ENCODE measurements at regions not wholly inside any gene's neighbourhood (a gene's known extent, or its start where the extent isn't known, plus 50 kb on each side); places are given as distances from the start of the nearest gene placed in this dataset.

- POLR2A ChIA-PET, result no interaction called here
- Mint-ChIP-seq H3K27me3 (no peaks in the 10 kb centered on the region), H3K9me3 (peaks cover 10% of the 10 kb centered on the region), H3K27ac (no peak overlapping the region), H3K4me3 (no peak overlapping the region), H3K36me3 (peaks cover 5% of the 10 kb centered on the region), H3K4me1 (no peaks in the 10 kb centered on the region)
- no peak for DNase-seq
- ATAC-seq (ENCODE audit: low read depth), result no peak
These were observed 220.1 kb downstream of the TUBA3C start for GRCh38 chr13:18961383-18962117.

DNA sequence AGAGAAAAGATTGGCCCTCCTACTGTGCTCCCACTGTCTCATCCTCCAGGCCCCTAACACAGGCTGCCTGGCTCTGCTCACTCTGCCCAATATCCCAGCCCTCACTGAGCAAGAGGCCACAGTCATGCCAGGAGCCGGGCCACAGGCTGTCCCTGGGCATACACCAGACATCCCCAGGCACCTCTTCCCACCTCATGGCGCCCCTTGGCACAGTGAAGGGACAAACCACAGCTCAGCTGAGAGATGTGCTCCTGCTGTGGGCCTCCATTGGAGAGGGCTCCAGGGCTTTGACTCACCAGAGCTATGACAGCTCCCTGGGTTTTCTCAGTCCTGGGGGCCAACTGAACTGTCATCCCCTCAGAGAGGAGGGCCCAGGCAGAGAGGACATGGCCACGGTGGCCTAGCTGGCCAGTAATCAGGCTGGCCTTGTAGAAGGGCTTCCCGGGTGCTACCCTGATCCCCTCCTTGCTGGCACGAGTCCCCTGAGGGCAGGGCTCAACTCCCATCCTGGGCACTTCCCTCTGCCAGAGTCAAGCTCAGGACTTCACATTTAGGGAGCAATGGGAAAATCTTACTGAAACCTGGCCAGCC lies 220.9 kb downstream of the TUBA3C start:
- ATAC-seq (ENCODE audit: low read depth) (no peak), DNase-seq (no peak)
- Mint-ChIP-seq H3K4me3 (no peak overlapping the region), H3K36me3 (peaks cover 6% of the 10 kb centered on the region), H3K4me1 (no peaks in the 10 kb centered on the region), H3K9me3 (peaks cover 15% of the 10 kb centered on the region), H3K27me3 (no peaks in the 10 kb centered on the region), H3K27ac (no peak overlapping the region)
- POLR2A ChIA-PET, result no interaction called here

GRCh38 chr13:18959996-18960395 lies 221.6 kb downstream of the TUBA3C start:
- Mint-ChIP-seq H3K4me1 (no peaks in the 10 kb centered on the region), H3K4me3 (no peak overlapping the region), H3K27me3 (no peaks in the 10 kb centered on the region), H3K36me3 (peaks cover 6% of the 10 kb centered on the region), H3K27ac (no peak overlapping the region), H3K9me3 (peaks cover 17% of the 10 kb centered on the region)
- POLR2A ChIA-PET, result no interaction called here
- ATAC-seq (ENCODE audit: low read depth), result no peak
- DNase-seq, result no peak

- ATAC-seq (ENCODE audit: low read depth), result no peak
- Mint-ChIP-seq H3K27me3 (no peaks in the 10 kb centered on the region), H3K4me1 (no peaks in the 10 kb centered on the region), H3K9me3 (peaks cover 17% of the 10 kb centered on the region), H3K4me3 (no peak overlapping the region), H3K27ac (no peak overlapping the region), H3K36me3 (peaks cover 6% of the 10 kb centered on the region)
- POLR2A ChIA-PET, result no interaction called here
- no peak for DNase-seq
These were observed 222.4 kb downstream of the TUBA3C start for GRCh38 chr13:18959229-18959628.

DNA sequence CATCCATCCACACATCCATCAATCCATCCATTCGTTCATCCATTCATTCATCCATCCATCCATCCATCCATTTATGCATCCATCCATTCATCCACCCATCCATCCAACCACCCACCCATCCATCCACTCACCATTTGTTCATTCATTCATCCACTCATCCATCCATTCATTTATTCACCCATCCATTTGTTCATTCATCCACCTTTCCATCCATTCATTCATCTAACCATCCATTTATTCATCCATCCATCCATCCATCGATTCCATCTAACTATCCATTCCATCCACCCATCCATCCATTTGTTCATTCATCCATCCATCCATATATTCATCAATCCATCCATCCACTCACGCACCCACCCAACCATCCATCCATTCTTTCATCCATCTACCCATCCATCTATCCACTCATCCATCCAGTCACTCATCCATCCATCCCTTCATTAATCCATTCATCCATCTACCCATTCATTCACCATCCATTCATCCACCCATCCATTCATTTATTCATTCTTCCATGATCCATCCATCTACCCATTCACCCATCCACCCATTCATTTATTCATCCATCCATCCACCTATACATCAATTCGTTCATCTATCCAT lies 225.0 kb downstream of the TUBA3C start:
- Mint-ChIP-seq H3K27ac (no peak overlapping the region), H3K4me1 (no peaks in the 10 kb centered on the region), H3K36me3 (peaks cover 6% of the 10 kb centered on the region), H3K9me3 (peaks cover 20% of the 10 kb centered on the region), H3K27me3 (no peaks in the 10 kb centered on the region), H3K4me3 (no peak overlapping the region)
- ATAC-seq (ENCODE audit: low read depth) (no peak), DNase-seq (no peak)
- POLR2A ChIA-PET, result no interaction called here

DNA sequence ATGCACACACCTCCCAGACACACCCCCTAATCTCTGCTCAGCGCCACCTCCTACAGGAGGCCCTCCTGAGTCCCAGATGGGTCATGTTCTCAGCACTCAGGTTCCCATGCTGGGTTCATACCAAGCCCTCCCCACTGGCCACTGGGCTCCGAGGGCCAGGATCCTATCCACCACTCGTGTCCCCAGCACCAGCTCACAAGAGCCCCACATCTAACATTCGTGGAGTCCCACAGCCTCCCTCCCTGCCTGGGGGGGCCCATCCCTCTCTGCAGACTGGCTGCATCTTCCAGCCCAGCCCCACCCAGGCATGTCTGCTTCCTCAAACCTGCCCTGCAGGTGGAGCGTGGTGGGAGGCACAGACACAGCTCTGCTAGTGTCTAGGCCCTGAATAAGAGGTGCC lies 227.4 kb downstream of the TUBA3C start:
- H3K27ac Mint-ChIP-seq, result no peak overlapping the region
- DNase-seq (no peak), ATAC-seq (ENCODE audit: low read depth) (no peak)
- H3K9me3 Mint-ChIP-seq, result peaks cover 20% of the 10 kb centered on the region
- POLR2A ChIA-PET, result no interaction called here
- no peaks in the 10 kb centered on the region for H3K4me1 Mint-ChIP-seq
- H3K27me3 Mint-ChIP-seq, result no peaks in the 10 kb centered on the region
- H3K36me3 Mint-ChIP-seq, result peaks cover 6% of the 10 kb centered on the region
- no peak overlapping the region for H3K4me3 Mint-ChIP-seq

DNA sequence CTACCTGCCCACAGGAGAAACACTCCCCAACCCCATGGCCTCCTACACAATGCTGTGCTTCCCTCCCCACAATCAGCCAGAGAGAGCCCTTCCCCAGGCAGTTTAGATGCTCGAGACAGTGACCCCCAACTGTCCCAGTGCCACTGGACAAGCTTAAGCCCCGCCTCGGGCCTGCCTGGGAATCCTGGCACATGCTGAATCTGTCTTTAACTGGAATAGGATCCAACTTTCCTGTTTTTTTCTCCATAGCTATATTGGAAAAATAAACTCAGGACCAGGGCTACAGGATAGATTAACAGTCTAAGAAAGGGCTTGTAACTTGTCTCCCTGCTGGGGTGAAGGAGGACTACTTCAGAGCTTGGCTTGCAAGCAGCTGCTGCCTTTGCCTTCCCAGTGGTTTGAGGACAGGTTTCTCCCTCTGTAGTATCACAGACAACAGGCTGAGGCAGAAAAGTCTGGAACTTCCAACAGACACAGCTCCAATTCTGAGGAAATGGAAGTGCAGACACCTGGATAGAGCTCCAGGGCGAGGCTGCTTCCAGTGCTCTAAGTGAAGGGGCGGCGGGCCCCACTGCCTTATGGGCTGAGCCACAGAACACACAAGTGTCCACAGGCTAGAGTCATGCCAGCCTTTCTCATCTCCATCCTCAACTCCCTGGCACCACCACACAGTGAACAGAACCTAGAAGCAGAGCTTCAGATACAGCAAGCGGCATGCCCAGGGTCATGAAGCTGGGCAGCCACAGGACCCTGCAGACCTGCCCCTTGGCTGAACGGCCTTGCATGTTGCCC lies 228.3 kb downstream of the TUBA3C start:
- Mint-ChIP-seq H3K27me3 (no peaks in the 10 kb centered on the region), H3K4me1 (no peaks in the 10 kb centered on the region), H3K4me3 (no peak overlapping the region), H3K9me3 (peaks cover 20% of the 10 kb centered on the region), H3K27ac (no peak overlapping the region), H3K36me3 (peaks cover 6% of the 10 kb centered on the region)
- POLR2A ChIA-PET, result no interaction called here
- DNase-seq (peak; percentile 12), ATAC-seq (ENCODE audit: low read depth) (no peak)

DNA sequence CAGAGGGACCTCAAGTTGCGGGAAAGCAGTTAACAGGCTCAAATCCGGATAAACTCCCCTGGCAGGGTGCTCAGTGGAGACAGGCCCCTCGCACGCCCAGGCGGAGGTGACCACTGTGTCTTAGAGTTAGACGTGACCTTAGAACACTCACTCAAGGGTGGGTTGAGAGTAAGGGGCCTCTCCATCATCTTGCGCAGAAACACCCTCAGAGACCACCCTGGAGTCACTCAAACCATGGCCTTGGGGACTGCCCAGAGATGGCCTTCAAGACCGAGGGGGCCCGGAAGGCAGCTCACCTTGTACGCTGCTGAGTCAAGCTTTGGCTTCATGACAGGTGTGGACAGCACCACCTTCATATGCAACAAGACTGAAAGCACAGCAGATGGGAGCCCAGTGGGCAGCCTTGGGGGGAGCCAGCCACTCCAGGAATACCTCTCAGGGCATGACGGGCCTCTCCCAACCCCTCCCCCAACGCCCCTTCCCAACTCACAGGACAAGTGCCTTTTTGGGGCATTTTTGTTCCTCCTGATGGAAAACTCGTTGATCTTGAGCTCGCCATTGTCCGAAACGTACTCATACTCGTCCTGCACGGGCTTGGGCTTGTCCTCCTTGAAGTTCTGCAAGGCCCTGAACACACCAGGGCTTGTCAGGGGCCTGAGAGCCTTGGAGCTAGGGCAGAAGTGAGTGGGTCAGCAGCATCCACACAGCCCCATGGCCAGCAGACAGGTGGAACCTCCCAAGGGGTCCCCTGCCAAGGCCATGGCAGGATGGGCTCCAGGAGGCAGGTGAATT lies 229.2 kb downstream of the TUBA3C start:
- POLR2A ChIA-PET, result no interaction called here
- no peak for DNase-seq
- Mint-ChIP-seq H3K36me3 (peaks cover 6% of the 10 kb centered on the region), H3K9me3 (peaks cover 20% of the 10 kb centered on the region), H3K27ac (no peak overlapping the region), H3K4me3 (no peak overlapping the region), H3K4me1 (no peaks in the 10 kb centered on the region), H3K27me3 (no peaks in the 10 kb centered on the region)
- no peak for ATAC-seq (ENCODE audit: low read depth)

DNA sequence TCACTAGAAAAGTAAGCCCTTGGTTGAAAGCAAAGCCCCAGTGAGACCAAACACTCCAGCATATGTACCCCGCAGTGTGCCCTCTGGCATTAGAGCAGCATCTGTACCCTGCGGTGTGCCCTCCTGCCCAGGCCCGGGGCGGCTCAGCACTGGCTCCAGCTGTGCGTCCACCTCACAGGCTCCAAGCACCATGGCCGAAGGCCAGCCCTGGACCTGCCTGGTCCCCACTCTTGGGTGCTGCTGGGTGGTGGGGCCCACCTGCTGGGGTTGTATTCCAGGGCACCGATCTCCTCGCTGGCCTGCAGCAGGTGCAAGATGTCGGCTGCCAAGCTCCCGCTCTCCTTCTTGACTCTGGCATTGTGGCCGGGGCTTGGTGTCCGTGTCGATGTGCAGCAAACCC lies 230.2 kb downstream of the TUBA3C start:
- Mint-ChIP-seq H3K27ac (no peak overlapping the region), H3K4me3 (no peak overlapping the region), H3K27me3 (no peaks in the 10 kb centered on the region), H3K36me3 (no peaks in the 10 kb centered on the region), H3K9me3 (peaks cover 10% of the 10 kb centered on the region), H3K4me1 (no peaks in the 10 kb centered on the region)
- ATAC-seq (ENCODE audit: low read depth), result no peak
- POLR2A ChIA-PET, result no interaction called here
- no peak for DNase-seq

GRCh38 chr13:18949970-18950369 lies 231.7 kb downstream of the TUBA3C start:
- POLR2A ChIA-PET, result no interaction called here
- Mint-ChIP-seq H3K36me3 (no peaks in the 10 kb centered on the region), H3K9me3 (peaks cover 3% of the 10 kb centered on the region), H3K27me3 (no peaks in the 10 kb centered on the region), H3K4me1 (no peaks in the 10 kb centered on the region), H3K4me3 (no peak overlapping the region), H3K27ac (no peak overlapping the region)
- peak; percentile 14 for DNase-seq
- ATAC-seq (ENCODE audit: low read depth), result no peak

DNA sequence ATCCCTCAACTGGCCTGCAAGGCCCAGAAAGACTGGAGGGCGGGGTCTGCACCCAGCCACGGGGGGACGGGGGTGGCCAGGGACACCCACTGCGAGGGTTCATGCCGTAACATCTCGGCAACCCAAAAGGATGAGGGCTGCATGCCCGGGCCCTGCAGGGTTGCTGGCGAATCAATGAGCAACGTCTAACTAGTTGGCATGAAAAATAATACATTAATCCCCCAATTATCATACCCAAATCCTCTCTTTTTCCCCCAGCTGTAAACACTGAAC lies 232.2 kb downstream of the TUBA3C start:
- Mint-ChIP-seq H3K36me3 (no peaks in the 10 kb centered on the region), H3K27ac (no peak overlapping the region), H3K4me3 (no peak overlapping the region), H3K27me3 (no peaks in the 10 kb centered on the region), H3K9me3 (peaks cover 3% of the 10 kb centered on the region), H3K4me1 (no peaks in the 10 kb centered on the region)
- no peak for DNase-seq
- POLR2A ChIA-PET, result no interaction called here
- ATAC-seq (ENCODE audit: low read depth), result no peak

DNA sequence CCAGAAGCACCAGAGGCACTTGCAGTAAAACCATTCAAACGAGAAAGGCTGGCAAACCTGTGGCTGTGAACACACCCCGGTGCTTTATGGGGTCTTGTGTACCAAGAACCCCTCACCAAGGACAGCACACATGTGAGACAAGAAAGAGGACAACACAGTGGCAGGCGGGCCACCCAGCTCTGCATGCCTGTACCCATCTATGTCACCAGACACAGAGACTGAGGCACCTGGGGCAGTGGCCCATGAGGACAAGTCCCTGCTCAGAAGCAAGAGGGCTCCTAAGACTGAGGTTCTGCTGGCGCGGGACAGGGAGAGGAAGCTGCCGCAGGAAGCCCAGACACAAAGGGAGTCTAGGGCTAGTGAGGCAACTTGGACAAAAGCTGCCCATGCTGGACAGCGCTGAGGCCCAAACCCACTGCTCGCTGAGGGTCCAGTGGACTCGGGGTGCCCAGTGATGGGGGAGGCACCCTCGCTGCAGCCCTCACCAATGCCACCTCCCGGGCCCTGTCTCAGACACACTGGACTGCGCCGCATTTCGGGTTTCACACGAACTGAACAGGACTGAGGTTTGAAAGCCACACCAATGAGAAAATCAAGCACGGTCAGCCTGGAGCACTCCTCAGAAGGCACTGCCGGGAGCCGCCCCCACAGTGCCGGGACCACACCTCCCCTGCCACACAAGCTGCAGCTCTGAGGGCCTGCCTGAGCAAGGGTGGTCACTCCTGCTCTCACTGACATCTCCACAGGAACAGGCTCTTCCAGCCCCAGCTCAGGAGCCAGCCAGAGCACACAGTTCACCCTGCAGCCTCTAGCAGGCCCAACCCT lies 232.7 kb downstream of the TUBA3C start:
- Mint-ChIP-seq H3K9me3 (peaks cover 2% of the 10 kb centered on the region), H3K4me1 (no peaks in the 10 kb centered on the region), H3K27me3 (no peaks in the 10 kb centered on the region), H3K4me3 (no peak overlapping the region), H3K27ac (no peak overlapping the region), H3K36me3 (no peaks in the 10 kb centered on the region)
- POLR2A ChIA-PET, result no interaction called here
- DNase-seq, result no peak
- no peak for ATAC-seq (ENCODE audit: low read depth)

Data from activated naive CD8-positive, alpha-beta T cell treated with anti-CD3 and anti-CD28 coated beads, Interleukin-2, amount 10 ng/mL, durations not matched to agents 7 days and 5 days (primary cell).